ENCODE measurements at regions not wholly inside any gene's neighbourhood (a gene's known extent, or its start where the extent isn't known, plus 50 kb on each side); places are given as distances from the start of the nearest gene placed in this dataset.

DNA sequence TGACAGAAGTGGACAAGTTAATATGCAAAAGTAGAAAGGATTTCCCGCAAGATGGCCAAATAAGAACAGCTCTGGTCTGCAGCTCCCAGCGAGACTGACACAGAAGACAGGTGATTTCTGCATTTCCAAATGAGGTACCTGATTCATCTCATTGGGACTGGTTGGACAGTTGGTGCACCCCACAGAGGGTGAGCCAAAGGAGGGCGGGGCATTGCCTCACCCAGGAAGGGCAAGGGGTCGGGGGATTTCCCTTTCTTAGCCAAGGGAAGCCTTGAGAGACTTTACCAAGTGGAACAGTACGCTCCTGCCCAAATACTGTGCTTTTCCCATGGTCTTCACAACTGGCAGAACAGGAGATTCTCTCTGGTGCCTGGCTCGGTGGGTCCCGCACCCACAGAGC is 191.3 kb downstream of the ALG10B start:
- Histone ChIP-seq H3K9me3 (no peaks in the 10 kb centered on the region), H3K4me3 (ENCODE audit: low read depth, low read length) (no peak overlapping the region), H3K27me3 (no peaks in the 10 kb centered on the region), H3K4me1 (no peaks in the 10 kb centered on the region; the same call in 1 of the 2 replicates), H3K36me3 (no peaks in the 10 kb centered on the region)
- no peak for DNase-seq
- TF ChIP-seq, protein P1, sequence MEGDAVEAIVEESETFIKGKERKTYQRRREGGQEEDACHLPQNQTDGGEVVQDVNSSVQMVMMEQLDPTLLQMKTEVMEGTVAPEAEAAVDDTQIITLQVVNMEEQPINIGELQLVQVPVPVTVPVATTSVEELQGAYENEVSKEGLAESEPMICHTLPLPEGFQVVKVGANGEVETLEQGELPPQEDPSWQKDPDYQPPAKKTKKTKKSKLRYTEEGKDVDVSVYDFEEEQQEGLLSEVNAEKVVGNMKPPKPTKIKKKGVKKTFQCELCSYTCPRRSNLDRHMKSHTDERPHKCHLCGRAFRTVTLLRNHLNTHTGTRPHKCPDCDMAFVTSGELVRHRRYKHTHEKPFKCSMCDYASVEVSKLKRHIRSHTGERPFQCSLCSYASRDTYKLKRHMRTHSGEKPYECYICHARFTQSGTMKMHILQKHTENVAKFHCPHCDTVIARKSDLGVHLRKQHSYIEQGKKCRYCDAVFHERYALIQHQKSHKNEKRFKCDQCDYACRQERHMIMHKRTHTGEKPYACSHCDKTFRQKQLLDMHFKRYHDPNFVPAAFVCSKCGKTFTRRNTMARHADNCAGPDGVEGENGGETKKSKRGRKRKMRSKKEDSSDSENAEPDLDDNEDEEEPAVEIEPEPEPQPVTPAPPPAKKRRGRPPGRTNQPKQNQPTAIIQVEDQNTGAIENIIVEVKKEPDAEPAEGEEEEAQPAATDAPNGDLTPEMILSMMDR (IDR thresholded peaks at IDR 0.05; ENCODE audit: low read depth, low read length), result no peak

DNA sequence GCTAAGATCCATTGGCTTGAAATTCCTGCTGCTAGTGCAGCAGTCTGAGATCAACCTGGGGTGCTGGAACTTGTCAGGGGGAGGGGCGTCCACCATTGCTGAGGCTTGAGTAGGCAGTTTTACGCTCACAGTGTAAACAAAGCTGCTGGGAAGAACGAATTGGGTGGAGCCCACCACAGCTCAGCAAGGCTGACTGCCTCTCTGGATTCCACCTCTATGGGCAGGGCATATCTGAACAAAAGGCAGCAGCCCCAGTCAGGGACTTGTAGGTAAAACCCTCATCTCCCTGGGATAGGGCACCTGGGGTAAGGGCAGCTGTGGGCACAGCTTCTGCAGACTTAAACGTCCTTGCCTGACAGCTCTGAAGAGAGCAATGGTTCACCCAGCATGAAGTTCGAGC is 191.7 kb downstream of the ALG10B start:
- no peaks in the 10 kb centered on the region for H3K36me3 ChIP-seq
- no peaks in the 10 kb centered on the region for H3K27me3 ChIP-seq
- H3K4me3 ChIP-seq (ENCODE audit: low read depth, low read length), result no peak overlapping the region
- TF ChIP-seq, protein P1 (IDR thresholded peaks at IDR 0.05; ENCODE audit: low read depth, low read length), result no peak
- H3K9me3 ChIP-seq, result no peaks in the 10 kb centered on the region
- H3K4me1 ChIP-seq, result no peaks in the 10 kb centered on the region
- no peak for DNase-seq

DNA sequence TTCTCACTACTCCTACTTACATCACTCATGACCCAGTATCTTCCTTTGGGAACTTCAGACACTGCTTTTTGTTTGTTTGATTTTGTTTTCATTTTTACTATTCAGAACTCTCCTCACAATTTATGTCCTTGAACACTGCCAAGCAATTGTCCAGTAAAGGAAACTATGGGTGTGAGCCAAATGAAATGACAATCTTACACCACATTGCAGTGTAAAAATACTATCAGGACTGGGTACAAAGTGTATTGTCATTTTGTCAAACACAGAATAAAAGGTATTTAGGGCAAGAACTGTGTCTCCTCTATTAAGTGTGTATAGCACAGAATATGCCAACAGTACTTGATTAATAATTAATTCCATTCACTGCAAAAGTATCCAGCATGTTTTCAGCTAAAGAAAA is 199.3 kb downstream of the ALG10B start:
- DNase-seq, result no peak
- H3K4me3 ChIP-seq (ENCODE audit: low read depth, low read length), result no peak overlapping the region
- no peaks in the 10 kb centered on the region for H3K36me3 ChIP-seq
- TF ChIP-seq, protein P1 (IDR thresholded peaks at IDR 0.05; ENCODE audit: low read depth, low read length), result no peak
- H3K9me3 ChIP-seq, result no peaks in the 10 kb centered on the region
- no peaks in the 10 kb centered on the region for H3K4me1 ChIP-seq
- H3K27me3 ChIP-seq, result no peaks in the 10 kb centered on the region

DNA sequence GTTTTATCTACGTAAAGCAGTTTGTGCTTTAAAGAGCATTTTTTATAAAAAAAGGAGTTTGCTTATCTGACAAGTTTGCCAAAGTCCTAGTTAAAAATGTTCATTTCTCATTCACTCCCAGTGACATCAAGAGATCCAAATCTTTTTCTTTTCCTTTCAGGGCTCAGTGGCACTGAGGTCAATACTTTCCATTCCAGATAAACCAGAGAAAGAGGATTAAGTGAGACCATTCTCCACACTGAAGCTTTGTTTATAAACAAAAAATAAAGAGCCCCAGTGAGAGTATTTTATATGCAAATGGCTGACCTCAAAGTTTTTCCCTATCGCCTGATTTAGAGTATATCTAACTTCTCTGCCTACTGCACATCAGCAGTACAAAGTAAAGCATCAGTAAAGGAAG is 199.8 kb downstream of the ALG10B start:
- no peaks in the 10 kb centered on the region for H3K4me1 ChIP-seq
- H3K27me3 ChIP-seq, result no peaks in the 10 kb centered on the region
- no peaks in the 10 kb centered on the region for H3K9me3 ChIP-seq
- TF ChIP-seq, protein P1 (IDR thresholded peaks at IDR 0.05; ENCODE audit: low read depth, low read length), result no peak
- H3K4me3 ChIP-seq (ENCODE audit: low read depth, low read length), result no peak overlapping the region
- H3K36me3 ChIP-seq, result no peaks in the 10 kb centered on the region
- no peak for DNase-seq

DNA sequence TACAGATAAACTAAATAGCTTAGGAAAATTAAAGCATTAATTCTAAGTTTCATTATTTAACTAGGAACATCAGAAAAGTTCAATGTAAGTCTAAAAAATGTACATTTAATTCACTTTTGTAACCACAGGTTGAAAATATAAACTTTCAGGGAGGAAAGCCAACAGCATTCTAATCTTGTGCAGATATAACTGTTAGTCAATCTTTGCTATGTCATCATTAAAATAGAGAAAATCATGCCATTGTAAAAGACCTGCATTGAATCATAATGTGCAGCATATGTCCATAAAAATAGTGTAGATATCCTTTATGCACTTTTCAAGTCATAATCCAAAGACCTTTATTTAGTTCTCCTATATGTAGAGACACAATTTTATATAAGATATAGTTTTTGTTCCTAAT is 207.3 kb downstream of the ALG10B start:
- no peak for DNase-seq
- Histone ChIP-seq H3K9me3 (no peaks in the 10 kb centered on the region), H3K4me3 (ENCODE audit: low read depth, low read length) (no peak overlapping the region), H3K36me3 (no peaks in the 10 kb centered on the region), H3K27me3 (peaks cover 37% of the 10 kb centered on the region), H3K4me1 (no peaks in the 10 kb centered on the region)
- TF ChIP-seq, protein P1 (IDR thresholded peaks at IDR 0.05; ENCODE audit: low read depth, low read length), result no peak

DNA sequence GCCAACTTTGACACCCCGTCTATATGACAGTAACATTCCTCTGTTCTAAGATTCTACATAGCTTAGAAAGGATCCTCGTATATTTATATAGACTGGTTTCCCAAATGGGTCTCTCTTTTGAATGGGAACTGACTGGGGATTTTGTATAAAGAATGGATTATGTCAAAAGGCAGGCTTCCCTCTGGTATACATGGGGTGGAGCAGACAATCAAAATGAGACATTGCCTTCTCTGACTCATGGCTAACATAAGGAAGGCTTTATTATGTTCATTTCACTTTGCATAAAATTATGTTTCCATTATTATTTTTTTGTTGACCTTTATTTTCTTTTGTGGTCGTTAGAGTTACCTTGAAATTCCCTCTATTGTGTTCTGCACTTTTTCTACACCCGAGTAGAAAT is 211.1 kb downstream of the ALG10B start:
- no peak for DNase-seq
- H3K27me3 ChIP-seq, result peaks cover 37% of the 10 kb centered on the region
- no peaks in the 10 kb centered on the region for H3K9me3 ChIP-seq

More for the DNA sequence above, 211.1 kb downstream of the ALG10B start:
- Histone ChIP-seq H3K4me3 (ENCODE audit: low read depth, low read length) (no peak overlapping the region), H3K36me3 (no peaks in the 10 kb centered on the region), H3K4me1 (no peaks in the 10 kb centered on the region)
- TF ChIP-seq, protein P1 (IDR thresholded peaks at IDR 0.05; ENCODE audit: low read depth, low read length), result no peak
